Effector CD4-positive, alpha-beta T cell (primary cell): ENCODE measurements at regions not wholly inside any gene's neighbourhood (a gene's known extent, or its start where the extent isn't known, plus 50 kb on each side); places are given as distances from the start of the nearest gene placed in this dataset.
A peak's percentile ranks its signal among the peaks of the same experiment; 100 is the strongest.

ENCODE experiments used
- DNase-seq: peaks from one replicate; pipeline ENCODE4 v3.0.0-alpha.2; 2020

DNA sequence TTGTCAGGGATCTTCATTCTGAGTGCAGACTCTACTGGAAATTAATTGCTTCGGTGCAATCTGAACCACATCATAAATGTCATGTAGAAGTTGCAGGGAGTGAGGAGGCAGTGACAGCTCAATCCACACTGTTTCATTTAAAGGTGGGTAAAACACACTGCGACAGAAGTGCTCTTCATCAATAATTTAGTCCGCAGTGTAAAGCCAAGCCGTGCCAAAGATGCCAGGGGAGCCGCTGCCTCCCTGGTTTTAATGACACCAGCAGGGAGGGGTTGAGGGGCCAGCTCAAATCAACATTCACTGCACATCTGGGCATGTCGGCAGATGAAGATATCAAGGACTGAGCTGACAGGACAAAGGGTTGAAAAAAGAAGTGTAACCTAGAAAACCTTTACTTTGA is 305.7 kb upstream of the VRK2 start:
- no peak for DNase-seq

DNA sequence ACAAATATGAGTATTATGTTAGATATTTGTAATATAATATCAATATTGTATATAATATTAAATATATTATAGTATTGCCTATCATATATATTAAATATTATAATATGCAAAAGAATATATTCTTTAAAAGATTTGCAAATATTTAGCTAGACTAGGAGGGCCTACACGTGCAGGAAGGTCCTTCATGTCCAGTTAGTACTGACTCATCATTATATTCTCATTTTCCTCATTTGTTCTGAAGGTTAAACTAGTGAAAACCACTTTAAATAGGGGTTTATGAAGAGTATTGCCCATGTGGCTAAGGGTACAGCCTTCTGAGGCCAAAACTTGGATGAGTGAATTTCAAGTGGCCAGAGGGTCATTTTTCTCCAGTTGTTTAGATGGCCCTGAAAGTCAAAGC is 293.0 kb upstream of the VRK2 start:
- DNase-seq: no peak

DNA sequence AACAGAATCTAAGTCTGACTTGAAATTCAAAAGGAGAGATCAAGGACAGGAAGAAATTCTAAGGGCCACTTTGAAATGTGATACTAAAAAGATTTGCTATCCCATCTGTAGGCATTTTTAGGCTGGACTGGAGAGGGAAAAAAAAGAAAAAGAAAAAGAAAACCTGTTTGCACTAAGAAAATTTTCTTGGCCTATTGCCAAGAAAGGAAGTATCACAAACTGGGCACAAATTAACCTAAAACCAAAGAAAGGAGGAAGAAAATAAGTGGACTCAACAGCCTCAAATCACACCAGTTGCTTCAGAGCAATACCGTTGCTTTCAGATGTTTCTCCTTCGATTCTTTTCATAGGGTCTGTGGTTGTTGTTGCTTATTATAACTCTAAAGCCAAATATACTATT is 287.9 kb upstream of the VRK2 start:
- no peak for DNase-seq

DNA sequence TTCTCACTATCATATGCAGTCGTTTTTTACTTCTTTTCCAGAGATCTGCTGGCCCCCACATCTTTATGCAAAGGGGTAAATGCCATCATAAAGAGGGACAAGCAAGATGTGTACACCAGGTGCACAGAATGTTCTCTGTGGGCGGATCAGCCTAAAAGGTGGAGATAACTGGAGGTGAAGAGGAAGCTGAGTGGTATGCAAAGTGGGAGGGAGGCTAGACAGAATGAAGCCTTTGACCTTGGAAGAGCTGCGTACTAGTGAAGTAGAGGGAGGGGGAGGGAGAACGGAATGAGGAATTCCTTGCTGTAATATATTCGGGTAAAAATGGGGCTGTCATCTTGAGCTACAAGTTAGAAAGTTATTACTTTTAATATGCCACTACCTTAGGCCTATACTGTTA is 287.5 kb upstream of the VRK2 start:
- DNase-seq: no peak

DNA sequence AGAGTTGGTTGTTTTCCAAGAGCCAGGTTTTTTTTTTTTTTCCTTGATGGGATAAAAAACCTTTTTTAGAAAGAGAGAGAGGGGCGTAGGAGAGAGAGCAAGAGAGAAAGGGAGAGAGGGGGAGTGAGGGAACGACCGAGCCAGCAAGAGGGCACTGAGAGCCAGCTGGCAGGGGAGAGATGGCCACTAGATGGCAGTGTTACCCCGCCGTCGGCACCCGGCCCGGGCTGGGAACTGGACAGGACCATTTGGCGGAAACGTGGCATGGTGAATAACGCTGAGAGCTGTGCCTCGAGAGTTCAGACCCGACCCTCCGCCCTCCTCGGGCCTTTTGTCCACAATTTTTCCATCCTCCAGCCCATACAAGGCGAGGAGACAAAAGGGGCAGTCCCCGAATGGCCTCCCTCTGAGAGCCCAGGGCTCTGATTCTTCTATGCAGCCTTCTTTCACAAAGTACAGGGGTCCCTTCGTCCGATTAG is 286.7 kb upstream of the VRK2 start:
- DNase-seq: peak; percentile 60

DNA sequence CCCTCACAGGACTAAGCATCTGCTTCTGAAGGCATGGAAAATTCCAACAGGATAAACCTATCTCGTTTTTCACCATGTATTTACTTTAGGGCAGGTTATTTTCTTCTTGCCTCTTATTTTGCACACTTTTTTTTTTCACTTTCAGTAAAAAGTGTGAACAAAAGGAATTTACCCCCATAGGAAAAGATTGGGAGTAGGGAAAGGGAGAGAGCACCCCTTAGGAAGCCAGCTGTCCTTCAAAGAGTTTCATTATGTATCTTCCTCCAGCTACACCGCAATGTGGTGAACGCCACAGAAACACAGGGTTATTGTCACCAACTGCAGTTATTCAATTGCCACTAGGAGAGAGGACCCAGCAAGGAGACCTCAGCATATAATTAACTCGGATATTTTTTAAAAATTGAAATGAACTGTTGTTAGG is 286.2 kb upstream of the VRK2 start:
- DNase-seq: no peak

DNA sequence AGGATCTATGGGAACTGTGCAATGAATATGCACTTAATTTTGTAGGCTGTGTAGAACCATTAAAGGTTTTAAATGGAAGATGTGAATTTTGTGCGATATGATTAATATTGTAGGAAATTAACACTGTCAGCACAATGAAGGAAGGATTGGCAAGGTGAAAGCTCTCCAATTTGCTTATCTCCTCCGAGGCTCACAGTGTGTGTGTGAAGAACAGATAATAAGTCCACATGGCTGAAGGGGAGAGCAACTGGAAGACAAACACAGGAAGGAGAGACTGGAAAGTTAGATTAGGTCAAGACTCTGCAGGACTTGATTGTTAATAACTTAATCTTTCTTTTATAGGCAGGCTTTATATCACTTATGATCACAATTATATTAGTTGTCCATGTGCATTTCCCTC is 269.7 kb upstream of the VRK2 start:
- DNase-seq: no peak

DNA sequence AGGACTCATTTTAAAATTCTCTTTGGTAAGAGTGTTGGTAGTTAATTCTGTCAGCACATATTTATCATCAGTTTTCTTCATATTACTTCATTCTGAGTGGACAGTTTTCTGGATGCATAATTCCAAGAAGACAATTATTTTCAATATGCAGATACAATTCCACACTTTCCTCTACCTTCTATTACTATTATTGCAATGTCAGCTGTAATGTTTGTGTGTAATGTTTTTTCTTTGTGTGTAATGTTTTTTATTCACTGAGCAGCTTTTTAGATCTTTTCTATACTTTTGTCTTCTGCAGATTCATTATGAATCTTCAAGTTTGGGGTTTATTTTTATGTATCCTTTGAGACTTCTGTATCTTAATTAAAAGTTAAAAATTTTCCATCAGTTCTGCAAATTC is 264.0 kb upstream of the VRK2 start:
- DNase-seq: no peak

DNA sequence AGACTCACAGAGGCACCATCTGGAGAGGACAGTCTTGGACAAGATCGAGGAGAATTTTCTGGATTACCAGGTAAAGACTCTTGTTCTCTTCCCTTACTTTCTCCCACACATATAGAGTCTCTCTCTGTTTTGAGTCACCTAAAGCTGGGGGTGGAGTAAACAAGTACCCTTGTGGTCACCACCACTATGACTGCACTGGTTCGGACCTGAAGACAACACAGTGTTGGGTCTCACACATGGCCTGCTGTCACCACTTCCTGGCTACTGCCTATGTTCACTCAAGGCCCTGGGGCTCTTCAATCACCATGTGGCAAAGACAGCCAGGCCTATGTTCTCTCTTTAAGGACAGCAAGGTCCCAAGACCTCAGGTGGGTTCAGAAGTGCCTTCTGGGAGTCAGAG is 253.3 kb upstream of the VRK2 start:
- no peak for DNase-seq

DNA sequence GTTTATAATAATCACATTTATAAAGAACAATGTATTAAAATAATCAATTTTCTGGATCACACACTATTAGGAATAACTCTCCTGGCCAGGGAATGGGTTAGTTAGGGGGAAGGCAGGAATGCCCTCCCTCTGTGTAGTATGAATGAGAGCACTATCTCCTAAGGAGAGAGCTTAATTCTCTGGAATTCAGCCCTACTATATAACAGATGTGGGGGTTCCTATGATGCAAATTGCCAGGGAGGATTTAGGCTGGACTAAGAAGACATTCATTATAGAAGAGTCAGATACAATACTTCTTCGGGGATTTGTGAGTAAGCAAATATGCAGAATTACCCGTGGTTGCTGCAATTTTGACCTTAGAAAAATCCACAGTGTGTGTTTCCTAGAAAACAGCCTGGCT is 250.1 kb upstream of the VRK2 start:
- no peak for DNase-seq

DNA sequence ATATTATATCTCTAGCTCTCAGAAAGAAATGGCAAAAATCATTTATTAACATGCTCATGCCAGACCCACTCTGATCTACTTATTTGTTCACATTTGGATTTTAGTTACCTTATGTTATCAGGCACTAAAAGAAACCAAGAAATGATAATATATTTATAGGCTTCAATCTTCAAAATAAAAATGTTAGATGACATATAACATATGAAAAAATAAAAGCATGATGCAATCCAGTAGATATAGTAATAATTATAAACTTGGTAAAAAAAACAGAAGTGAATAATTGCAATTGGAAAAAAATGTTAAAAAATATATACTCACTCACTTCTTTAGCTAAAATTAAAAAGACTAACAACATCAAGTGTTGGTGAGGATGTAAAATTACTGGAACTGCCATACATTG is 248.3 kb upstream of the VRK2 start:
- no peak for DNase-seq

DNA sequence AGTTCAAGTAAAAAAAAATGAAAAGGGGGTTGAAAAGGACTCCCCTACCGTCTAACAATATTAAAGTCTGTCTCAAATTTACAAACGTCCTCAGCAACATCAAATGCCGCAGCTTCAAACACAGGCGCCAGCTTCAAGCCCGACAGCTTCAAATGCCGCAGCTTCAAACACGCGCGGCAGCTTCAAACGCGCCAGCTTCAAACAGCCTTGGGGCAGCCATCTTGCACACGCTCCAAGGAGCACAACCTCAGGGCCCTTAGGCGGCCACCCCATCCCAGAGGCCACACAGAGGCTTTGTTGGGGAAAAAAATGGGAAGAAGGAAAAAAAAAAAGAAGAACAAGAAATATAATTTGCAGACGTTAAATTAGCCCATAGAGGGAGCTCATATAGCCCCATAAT is 244.4 kb upstream of the VRK2 start:
- DNase-seq: no peak

DNA sequence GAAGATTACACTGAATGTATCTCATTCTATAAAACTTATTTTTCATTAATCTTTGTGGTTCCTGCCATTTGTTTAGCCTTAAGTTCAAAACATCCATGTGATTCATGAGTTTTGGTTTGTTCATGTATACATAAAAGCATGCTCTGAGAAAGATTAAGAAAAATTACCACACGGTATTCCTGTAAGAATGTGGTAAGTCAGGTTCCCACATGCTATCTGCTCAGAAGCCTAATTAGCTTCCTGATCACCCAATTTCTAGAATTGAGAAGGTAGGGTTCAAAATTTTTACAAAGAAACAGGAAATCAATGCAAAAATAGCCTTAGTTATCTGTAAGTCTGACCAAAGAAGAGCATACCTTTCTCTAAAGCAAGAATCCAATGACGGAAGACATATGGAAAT is 241.6 kb upstream of the VRK2 start:
- no peak for DNase-seq

DNA sequence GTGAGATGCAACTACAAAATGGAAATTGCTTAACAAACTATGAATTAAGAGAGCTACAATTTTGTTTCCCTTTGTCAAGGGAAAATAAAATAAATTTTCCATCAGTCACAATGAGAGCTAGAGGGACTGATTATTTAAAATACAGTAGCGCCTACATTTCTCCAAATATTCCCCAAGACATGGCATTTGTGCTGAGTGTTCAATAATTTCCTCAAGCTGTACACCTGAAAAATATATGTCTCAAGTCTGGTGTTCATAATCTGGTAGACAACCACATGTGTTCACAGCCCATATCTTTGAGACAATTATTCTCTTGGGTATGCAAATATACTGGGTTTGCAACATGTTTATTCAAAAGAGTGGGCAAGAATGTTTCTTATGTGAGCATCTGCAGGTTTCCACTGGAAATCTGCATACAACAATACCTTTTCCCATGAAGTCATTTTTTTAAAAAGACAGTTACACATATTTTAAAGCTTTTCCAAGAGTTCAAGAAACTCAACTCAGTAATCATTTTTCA is 240.1 kb upstream of the VRK2 start:
- DNase-seq: no peak

DNA sequence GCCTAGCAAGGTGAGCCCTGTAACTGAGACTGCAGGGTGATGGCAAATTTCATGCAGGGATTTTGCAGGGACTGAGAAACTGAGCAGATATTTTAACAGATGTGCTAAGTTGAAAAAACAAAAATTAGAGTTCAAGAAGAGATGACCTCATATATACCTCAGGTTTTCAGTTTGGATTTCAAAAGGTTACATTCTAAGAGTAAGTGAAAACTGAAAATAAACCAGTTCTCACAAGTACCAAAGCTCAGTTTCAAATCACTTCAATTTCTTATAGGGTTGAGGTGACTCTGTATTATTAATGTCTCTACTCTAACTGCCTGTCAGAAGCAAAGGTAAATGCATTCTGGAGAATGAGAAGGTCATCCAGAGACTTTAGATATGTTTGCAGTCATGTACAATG is 237.4 kb upstream of the VRK2 start:
- DNase-seq: no peak

DNA sequence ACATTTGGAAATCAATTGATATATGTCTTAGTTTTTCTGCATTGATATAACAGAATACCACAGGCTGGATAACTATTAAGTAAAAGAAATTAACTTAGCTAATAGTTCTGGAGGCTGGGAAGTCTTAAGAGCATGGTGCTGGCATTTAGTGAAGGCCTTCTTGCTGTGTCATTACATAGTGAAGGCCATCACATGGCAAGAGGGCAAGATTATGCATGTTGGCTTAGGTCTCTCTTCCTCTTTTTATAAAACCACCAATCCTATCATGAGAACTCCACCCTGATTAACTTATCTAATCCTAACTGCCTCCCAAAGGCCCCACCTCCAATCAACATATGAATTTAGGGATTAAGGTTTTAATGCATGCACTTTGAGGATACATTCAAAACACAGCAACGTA is 225.5 kb upstream of the VRK2 start:
- DNase-seq: no peak

DNA sequence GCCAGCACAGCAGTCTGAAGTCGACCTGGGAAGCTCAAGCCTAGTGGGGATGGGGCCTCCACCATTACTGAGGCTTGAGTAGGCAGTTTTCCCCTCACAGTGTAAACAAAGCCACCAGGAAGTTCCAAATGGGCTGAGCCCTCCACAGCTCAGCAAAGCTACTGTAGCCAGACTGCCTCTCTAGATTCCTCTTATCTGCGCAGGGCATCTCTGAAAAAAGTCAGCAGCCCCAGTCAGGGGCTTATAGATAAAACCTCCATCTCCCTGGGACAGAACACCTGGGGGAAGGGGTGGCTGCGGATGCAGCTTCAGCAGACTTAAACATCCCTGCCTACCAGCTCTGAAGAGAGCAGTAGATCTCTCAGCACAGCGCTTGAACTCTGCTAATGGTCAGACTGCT is 218.4 kb upstream of the VRK2 start:
- no peak for DNase-seq

DNA sequence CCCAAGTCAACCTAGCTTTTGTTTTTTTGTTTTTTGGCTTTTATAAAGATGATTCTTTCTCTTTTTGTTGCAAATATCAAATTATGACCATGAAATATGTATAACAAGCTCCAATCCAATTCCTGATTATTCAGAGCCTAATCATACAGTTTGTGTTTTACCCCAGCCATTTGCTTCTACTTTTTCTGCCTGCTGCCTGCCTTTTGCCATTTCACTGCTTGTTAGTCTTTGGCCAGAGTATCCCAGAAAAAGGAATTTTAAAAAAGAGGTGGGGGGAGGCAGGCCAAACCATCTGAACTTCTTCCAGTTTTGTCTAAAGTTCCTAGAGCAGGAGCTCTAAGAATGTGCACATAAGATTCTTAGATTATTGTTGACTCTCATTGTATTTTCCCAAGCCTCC is 211.9 kb upstream of the VRK2 start:
- no peak for DNase-seq

DNA sequence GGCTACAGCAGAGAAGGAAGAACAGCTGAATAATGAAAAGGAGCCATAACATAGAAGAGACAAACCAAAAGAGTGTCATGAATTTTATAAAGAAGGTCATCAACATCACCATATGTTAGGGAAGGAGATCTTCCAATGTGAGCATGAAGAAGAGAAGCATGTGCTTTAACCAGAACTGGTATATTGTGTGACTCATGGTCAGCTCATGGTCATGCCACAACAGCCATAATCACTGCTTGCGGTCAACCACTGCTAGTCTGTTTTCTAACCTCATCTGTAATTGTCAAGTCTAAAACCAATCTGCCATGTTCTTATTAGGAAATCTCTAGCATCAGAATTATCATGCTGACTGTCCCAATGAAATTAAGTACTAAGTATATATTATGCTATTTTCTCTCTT is 204.1 kb upstream of the VRK2 start:
- no peak for DNase-seq

DNA sequence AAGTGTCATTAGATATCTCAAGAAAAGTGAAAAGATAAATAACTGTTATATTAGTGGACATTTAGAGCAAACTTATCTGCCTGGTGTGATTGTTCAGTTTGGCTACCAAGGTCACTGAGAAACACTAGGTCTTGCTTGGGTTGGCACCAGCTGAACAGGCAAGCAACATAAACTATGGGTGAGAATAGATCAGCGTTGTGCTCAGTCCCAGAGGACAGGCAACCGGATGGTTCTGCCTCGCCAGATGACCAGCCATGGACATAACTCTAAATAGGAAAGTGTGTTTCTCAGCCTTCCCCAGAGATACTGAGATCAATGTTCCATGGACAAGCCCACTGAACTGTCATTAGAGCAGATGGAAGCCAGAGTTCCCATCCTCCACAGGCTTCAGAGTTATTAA is 203.4 kb upstream of the VRK2 start:
- no peak for DNase-seq

DNA sequence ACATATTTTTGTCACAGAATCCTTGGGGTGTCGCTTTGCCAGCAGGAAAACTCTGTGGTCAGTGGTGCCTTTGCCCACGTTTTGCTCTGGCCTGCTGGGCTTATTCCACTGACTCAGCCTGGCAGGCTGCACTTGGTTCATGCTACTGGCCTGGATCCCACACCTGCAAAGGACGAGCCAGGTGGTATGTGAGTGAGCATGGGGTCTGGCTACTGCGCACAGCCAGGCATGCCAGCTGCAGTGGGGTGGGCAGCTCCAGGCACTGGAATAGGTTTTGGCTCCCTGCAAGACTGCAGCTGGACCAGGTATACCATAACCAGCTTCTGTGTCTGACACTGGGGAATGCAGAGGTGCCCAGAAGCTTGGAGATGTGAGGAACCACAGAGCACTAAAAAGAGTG is 197.9 kb upstream of the VRK2 start:
- no peak for DNase-seq

DNA sequence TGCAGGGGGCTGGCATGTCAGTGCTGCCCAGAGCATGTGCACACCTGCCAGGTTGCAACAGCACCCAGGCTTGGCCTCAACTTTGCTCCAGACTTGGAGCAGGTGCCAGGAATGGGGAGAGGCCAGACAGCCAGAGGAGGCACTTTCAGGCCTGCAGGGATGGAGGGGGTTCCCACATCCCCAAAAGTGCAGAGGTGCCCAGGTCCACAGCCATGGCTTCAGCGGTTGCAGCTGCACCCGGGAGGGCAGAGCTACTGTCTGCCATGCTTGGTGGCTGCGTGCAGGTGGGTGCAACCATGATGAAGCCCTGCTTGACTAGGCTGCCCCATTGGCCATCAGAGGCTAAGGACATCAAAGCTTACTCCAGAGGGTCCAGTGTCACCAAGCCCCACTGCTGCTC is 196.8 kb upstream of the VRK2 start:
- DNase-seq: no peak

DNA sequence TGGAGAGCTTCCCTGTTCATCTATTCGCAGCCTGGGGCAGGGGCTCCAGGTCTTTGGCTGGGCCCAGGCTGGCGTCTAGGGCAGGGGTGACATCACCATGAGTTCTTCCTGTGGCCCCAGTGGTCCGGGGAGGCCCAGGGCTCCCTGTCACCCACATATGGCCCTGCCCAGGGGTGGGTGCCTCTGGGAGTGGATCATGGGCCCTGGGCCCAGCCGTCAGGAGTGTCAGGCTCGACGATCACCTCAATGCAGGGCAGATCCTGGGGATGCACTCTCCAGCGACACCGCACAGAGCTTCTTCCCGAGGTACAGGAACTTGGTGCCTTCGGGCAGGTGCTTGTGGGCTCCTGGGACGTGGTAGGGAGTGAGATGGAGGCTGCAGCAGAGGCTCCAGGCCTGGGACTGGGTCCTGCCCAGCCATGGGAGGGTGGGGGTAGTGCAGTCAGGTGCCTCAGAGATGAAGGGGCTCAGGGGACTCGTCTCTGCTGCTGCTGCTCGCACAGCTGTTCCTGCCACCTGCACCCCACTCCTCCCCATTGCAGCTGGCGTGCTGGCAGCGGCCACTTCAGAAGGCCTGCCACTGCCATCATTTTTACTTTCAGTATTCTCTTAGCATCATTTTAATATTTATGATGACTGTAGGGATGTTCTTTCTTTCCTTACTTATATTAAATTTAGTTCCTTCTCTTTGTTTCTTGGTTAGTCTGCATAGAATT is 196.0 kb upstream of the VRK2 start:
- DNase-seq: no peak

DNA sequence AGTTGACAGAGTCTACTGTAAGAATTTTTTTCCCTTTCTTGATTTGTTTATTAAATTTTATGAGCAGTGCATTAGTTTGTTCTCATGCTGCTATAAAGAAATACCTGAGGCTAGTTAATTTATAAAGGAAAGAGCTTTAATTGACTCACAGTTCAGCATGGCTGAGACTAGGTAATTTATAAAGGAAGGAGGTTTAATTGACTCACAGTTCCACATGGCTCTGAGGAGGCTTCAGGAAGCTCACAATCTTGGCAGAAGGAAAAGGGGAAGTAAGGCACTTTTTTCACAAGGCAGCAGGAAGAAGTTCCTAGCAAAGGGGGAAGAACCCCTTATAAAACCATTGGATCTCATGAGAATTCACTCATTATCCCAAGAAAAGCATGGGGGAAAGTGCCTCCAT is 191.4 kb upstream of the VRK2 start:
- DNase-seq: no peak

DNA sequence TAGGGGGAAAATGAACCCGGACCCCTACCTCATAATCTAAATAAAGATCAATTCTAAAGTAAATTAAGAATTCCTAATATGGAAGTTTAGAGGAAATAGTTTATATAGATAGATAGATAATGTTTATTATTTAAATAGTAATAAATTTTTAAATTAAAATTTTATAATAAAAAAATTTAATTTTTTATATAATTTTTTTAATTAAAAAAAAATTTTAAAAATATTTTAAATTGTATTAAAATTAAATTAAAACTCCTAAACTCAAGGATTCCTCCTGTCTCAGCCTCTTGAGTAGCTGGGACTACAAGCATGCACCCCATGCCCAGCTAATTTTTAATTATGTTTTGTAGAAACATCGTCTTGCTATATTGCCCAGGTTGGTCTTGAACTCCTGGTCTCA is 186.9 kb upstream of the VRK2 start:
- no peak for DNase-seq
